Liver (tissue), 7 donors: ENCODE measurements at regions not wholly inside any gene's neighbourhood (a gene's known extent, or its start where the extent isn't known, plus 50 kb on each side); places are given as distances from the start of the nearest gene placed in this dataset.

Experiments used
- DNase-seq: peaks from one replicate; pipeline ENCODE4 v3.0.0-alpha.2; 2017; ENCODE audit warnings: low spot score
- H3K27ac ChIP-seq, 2 donors: one replicate each; pipeline ENCODE4 v1.7.0; 2013; ENCODE audit warnings: inconsistent platforms in 2 of 2, low read length in 2 of 2, control low read depth in 1 of 2, low read depth in 1 of 2, mild to moderate bottlenecking in 1 of 2
- H3K27me3 ChIP-seq, 4 donors: one replicate each; pipeline versions ENCODE4 v1.6.1 to v1.7.0; 2013; ENCODE audit warnings: low read length in 3 of 4, inconsistent platforms in 1 of 4, mild to moderate bottlenecking in 1 of 4, moderate library complexity in 1 of 4; ENCODE audit not compliant: control insufficient read depth in 4 of 4, insufficient read depth in 4 of 4
- H3K36me3 ChIP-seq, 4 donors: one replicate each; pipeline versions ENCODE4 v1.6.1 to v1.7.0; 2013; ENCODE audit warnings: low read length in 3 of 4, mild to moderate bottlenecking in 3 of 4, low read depth in 1 of 4, moderate library complexity in 1 of 4; ENCODE audit not compliant: control insufficient read depth in 4 of 4, insufficient read depth in 3 of 4
- H3K4me1 ChIP-seq, 4 donors: one replicate each; pipeline versions ENCODE4 v1.6.1 to v1.7.0; 2013; ENCODE audit warnings: low read length in 3 of 4, mild to moderate bottlenecking in 3 of 4, moderate library complexity in 1 of 4; ENCODE audit not compliant: control insufficient read depth in 4 of 4, insufficient read depth in 4 of 4
- H3K4me3 ChIP-seq, 3 donors: one replicate each; pipeline versions ENCODE4 v1.6.1 to v1.7.0; 2013; ENCODE audit warnings: low read length in 3 of 3, control low read depth in 1 of 3, low read depth in 1 of 3, mild to moderate bottlenecking in 1 of 3
- H3K9ac ChIP-seq, 2 donors: one replicate each; pipeline ENCODE4 v1.7.0; 2013; ENCODE audit warnings: low read length in 2 of 2, mild to moderate bottlenecking in 2 of 2, moderate library complexity in 2 of 2, control low read depth in 1 of 2, low read depth in 1 of 2
- H3K9me3 ChIP-seq, 4 donors: one replicate each; pipeline versions ENCODE4 v1.6.1 to v1.7.0; 2013; ENCODE audit warnings: low read length in 3 of 4; ENCODE audit not compliant: control insufficient read depth in 4 of 4
- ATF3 ChIP-seq: IDR thresholded peaks from 2 replicates; pipeline ENCODE4 v1.6.1; 2016; ENCODE audit warnings: antibody characterized with exemption
- EGR1 ChIP-seq, 2 donors: IDR thresholded peaks; 2 replicates each; pipeline ENCODE4 v1.6.1; 2016 to 2018; ENCODE audit warnings: antibody characterized with exemption in 2 of 2, low read depth in 2 of 2
- FOXA1 ChIP-seq: IDR thresholded peaks from 2 replicates; pipeline ENCODE4 v1.6.1; 2016; ENCODE audit warnings: antibody characterized with exemption
- FOXA2 ChIP-seq: IDR thresholded peaks from 2 replicates; pipeline ENCODE4 v1.6.1; 2016; ENCODE audit warnings: antibody characterized with exemption
- GABPA ChIP-seq, 2 donors: IDR thresholded peaks in 1 of 2; conservative IDR thresholded peaks in 1 of 2; 2 replicates each; pipeline ENCODE4 v1.6.1; 2016; ENCODE audit warnings: antibody characterized with exemption in 2 of 2, mild to moderate bottlenecking in 1 of 2, moderate library complexity in 1 of 2
- HNF4A ChIP-seq, 2 donors: conservative IDR thresholded peaks; 2 replicates each; pipeline ENCODE4 v1.6.1; 2016; ENCODE audit warnings: antibody characterized with exemption in 2 of 2, mild to moderate bottlenecking in 2 of 2
- HNF4G ChIP-seq: IDR thresholded peaks from 2 replicates; pipeline ENCODE4 v1.6.1; 2016; ENCODE audit warnings: antibody characterized with exemption
- JUND ChIP-seq, 2 donors: IDR thresholded peaks; 2 replicates each; pipeline ENCODE4 v1.6.1; 2016; ENCODE audit warnings: antibody characterized with exemption in 2 of 2
- NR2F2 ChIP-seq: IDR thresholded peaks from 2 replicates; pipeline ENCODE4 v1.6.1; 2016; ENCODE audit warnings: antibody characterized with exemption
- RAD21 ChIP-seq, 2 donors: IDR thresholded peaks; 2 replicates each; pipeline ENCODE4 v1.6.1; 2016; ENCODE audit warnings: antibody characterized with exemption in 2 of 2, mild to moderate bottlenecking in 2 of 2
- RXRA ChIP-seq, 2 donors: IDR thresholded peaks; 2 replicates each; pipeline ENCODE4 v1.6.1; 2017 to 2018; ENCODE audit warnings: antibody characterized with exemption in 2 of 2, mild to moderate bottlenecking in 1 of 2
- SP1 ChIP-seq: IDR thresholded peaks from 2 replicates; pipeline ENCODE4 v1.6.1; 2018; ENCODE audit warnings: antibody characterized with exemption, mild to moderate bottlenecking
- TAF1 ChIP-seq: conservative IDR thresholded peaks from 2 replicates; pipeline ENCODE4 v1.6.1; 2016; ENCODE audit warnings: antibody characterized with exemption, mild to moderate bottlenecking
- YY1 ChIP-seq: IDR thresholded peaks from 2 replicates; pipeline ENCODE4 v1.6.1; 2016; ENCODE audit warnings: antibody characterized with exemption, mild to moderate bottlenecking
- ZBTB33 ChIP-seq: IDR thresholded peaks from 2 replicates; pipeline ENCODE4 v1.6.1; 2016; ENCODE audit warnings: antibody characterized with exemption
- WGBS: extraction: QIAGEN DNeasy Blood & Tissue Kit; methylation state at CpG from one replicate; pipeline ENCODE4 v1.1.7; 2013; 5-methylcytosine and 5-hydroxymethylcytosine counted together
- TF ChIP-seq, protein P1 (sequence below): IDR thresholded peaks from 2 replicates; pipeline ENCODE4 v1.6.1; 2016; ENCODE audit warnings: antibody characterized with exemption, mild to moderate bottlenecking
- donor health status: healthy.
- donor health status: healthy.
- donor health status: healthy.
- donor health status: healthy.

GRCh38 chr2:14557916-14558315 lies 74.6 kb upstream of the LRATD1 start:
- no peak for DNase-seq
- H3K4me3 ChIP-seq = no peak overlapping the region
- H3K9me3 ChIP-seq = no peaks in the 10 kb centered on the region
- no peak overlapping the region for H3K27ac ChIP-seq
- WGBS = 60% methylated on average over 2 of the region's 2 CpGs
- H3K4me1 ChIP-seq = no peaks in the 10 kb centered on the region
- no peak for TF ChIP-seq ATF3
- TF ChIP-seq TAF1 = no peak
- TF ChIP-seq SP1 = no peak
- TF ChIP-seq NR2F2 = no peak
- no peak for TF ChIP-seq FOXA1
- no peak for TF ChIP-seq EGR1 (IDR thresholded peaks at IDR 0.05; ENCODE audit: low read depth in 2 of 2)
- TF ChIP-seq, protein P1, sequence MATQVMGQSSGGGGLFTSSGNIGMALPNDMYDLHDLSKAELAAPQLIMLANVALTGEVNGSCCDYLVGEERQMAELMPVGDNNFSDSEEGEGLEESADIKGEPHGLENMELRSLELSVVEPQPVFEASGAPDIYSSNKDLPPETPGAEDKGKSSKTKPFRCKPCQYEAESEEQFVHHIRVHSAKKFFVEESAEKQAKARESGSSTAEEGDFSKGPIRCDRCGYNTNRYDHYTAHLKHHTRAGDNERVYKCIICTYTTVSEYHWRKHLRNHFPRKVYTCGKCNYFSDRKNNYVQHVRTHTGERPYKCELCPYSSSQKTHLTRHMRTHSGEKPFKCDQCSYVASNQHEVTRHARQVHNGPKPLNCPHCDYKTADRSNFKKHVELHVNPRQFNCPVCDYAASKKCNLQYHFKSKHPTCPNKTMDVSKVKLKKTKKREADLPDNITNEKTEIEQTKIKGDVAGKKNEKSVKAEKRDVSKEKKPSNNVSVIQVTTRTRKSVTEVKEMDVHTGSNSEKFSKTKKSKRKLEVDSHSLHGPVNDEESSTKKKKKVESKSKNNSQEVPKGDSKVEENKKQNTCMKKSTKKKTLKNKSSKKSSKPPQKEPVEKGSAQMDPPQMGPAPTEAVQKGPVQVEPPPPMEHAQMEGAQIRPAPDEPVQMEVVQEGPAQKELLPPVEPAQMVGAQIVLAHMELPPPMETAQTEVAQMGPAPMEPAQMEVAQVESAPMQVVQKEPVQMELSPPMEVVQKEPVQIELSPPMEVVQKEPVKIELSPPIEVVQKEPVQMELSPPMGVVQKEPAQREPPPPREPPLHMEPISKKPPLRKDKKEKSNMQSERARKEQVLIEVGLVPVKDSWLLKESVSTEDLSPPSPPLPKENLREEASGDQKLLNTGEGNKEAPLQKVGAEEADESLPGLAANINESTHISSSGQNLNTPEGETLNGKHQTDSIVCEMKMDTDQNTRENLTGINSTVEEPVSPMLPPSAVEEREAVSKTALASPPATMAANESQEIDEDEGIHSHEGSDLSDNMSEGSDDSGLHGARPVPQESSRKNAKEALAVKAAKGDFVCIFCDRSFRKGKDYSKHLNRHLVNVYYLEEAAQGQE = no peak
- no peak for TF ChIP-seq YY1
- TF ChIP-seq JUND (IDR thresholded peaks at IDR 0.05) = no peak
- TF ChIP-seq HNF4G = no peak
- no peak for TF ChIP-seq ZBTB33
- no peak for TF ChIP-seq HNF4A (conservative IDR thresholded peaks at IDR 0.05)
- no peak for TF ChIP-seq RAD21 (IDR thresholded peaks at IDR 0.05)
- H3K36me3 ChIP-seq = no peaks in the 10 kb centered on the region
- no peak overlapping the region for H3K9ac ChIP-seq
- no peaks in the 10 kb centered on the region for H3K27me3 ChIP-seq

GRCh38 chr2:14558335-14558919 lies 74.1 kb upstream of the LRATD1 start:
- 75% methylated on average over 3 of the region's 3 CpGs for WGBS
- Histone ChIP-seq H3K9ac (no peak overlapping the region), H3K9me3 (no peaks in the 10 kb centered on the region), H3K36me3 (no peaks in the 10 kb centered on the region), H3K4me1 (no peaks in the 10 kb centered on the region), H3K4me3 (no peak overlapping the region), H3K27me3 (no peaks in the 10 kb centered on the region), H3K27ac (no peak overlapping the region)
- no peak for TF ChIP-seq FOXA1
- no peak for TF ChIP-seq SP1
- TF ChIP-seq HNF4A (conservative IDR thresholded peaks at IDR 0.05) = no peak
- TF ChIP-seq JUND (IDR thresholded peaks at IDR 0.05) = no peak
- DNase-seq = no peak

- Histone ChIP-seq H3K4me1 (no peaks in the 10 kb centered on the region), H3K27ac (no peak overlapping the region), H3K36me3 (no peaks in the 10 kb centered on the region), H3K4me3 (no peak overlapping the region), H3K9me3 (no peaks in the 10 kb centered on the region), H3K9ac (no peak overlapping the region), H3K27me3 (no peaks in the 10 kb centered on the region)
- WGBS = 85% methylated on average over 3 of the region's 3 CpGs
- DNase-seq = no peak
- TF ChIP-seq NR2F2 = no peak
- no peak for TF ChIP-seq ATF3
- TF ChIP-seq JUND (IDR thresholded peaks at IDR 0.05) = no peak
- TF ChIP-seq EGR1 (IDR thresholded peaks at IDR 0.05; ENCODE audit: low read depth in 2 of 2) = no peak
- TF ChIP-seq HNF4A (conservative IDR thresholded peaks at IDR 0.05) = no peak
- TF ChIP-seq, protein P1 = no peak
- no peak for TF ChIP-seq YY1
- no peak for TF ChIP-seq FOXA1
- no peak for TF ChIP-seq RXRA (IDR thresholded peaks at IDR 0.05)
- TF ChIP-seq GABPA (IDR thresholded peaks at IDR 0.05 in 1 of 2, conservative IDR thresholded peaks at IDR 0.05 in 1 of 2) = no peak
- no peak for TF ChIP-seq SP1
- TF ChIP-seq FOXA2 = no peak
Observed at GRCh38 chr2:14560716-14561115, 71.8 kb upstream of the LRATD1 start.
